IMR-90 (cell line): ENCODE measurements at regions not wholly inside any gene's neighbourhood (a gene's known extent, or its start where the extent isn't known, plus 50 kb on each side); places are given as distances from the start of the nearest gene placed in this dataset.

Experiments
- BHLHE40 ChIP-seq: fragments of 150-350 bp; IDR thresholded peaks from 2 replicates; pipeline ENCODE4 v1.6.1; 2016; ENCODE audit warnings: mild to moderate bottlenecking, low read depth, low read length
- RCOR1 ChIP-seq: IDR thresholded peaks from 2 replicates; pipeline ENCODE4 v1.6.1; 2012; ENCODE audit warnings: mild to moderate bottlenecking, low read length, improper control_type of control experiment; ENCODE audit not compliant: insufficient replicate concordance
- TF ChIP-seq, protein P1 (sequence below): fragments of 150-350 bp; IDR thresholded peaks from 2 replicates; pipeline ENCODE4 v1.6.1; 2017; ENCODE audit warnings: mild to moderate bottlenecking, antibody characterized with exemption, low read length, low read depth

DNA sequence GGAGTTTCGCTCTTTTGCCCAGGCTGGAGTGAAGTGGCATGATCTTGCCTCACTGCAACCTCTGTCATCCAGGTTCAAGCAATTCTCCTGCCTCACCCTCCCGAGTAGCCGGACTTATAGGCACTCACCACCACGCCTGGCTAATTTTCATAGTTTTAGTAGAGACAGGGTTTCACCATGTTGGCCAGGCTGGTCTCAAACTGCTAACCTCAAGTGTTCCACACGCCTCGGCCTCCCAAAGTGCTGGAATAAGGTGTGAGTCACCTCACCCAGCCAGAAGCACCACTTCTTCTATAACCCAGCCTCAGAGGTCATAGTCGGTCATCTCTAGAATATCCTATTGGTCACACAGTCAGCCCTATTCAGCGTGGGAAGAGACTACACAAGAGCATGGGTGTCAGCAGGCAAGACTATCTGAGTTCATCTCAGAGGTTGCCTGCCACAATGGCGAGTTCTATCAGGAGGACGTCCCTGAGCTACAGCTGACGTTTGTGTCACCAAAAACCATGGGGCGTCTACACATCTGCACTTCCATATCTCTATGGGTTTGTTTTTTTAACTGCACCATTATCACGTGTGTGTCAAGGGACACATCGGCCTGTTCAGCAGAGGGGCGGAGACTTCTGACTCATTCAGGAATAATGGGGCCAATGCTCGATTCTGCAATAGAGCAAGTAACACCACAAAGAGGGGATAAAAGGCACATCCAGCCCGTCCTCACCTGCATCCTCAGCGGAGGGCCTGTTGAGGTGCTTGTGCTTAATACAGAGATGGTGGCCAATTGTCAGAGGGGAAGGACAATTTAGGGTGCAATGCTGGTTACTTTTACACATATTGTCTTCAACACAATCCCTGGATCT is 256.3 kb upstream of the IRF2BP2 start (continued):
- TF ChIP-seq, protein P1, sequence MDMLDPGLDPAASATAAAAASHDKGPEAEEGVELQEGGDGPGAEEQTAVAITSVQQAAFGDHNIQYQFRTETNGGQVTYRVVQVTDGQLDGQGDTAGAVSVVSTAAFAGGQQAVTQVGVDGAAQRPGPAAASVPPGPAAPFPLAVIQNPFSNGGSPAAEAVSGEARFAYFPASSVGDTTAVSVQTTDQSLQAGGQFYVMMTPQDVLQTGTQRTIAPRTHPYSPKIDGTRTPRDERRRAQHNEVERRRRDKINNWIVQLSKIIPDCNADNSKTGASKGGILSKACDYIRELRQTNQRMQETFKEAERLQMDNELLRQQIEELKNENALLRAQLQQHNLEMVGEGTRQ = peak; percentile 76
- TF ChIP-seq RCOR1 = no peak
- TF ChIP-seq BHLHE40 = peak; percentile 95
